NCI-H2227 (cell line): ENCODE measurements at regions not wholly inside any gene's neighbourhood (a gene's known extent, or its start where the extent isn't known, plus 50 kb on each side); places are given as distances from the start of the nearest gene placed in this dataset.
A peak's percentile ranks its signal among the peaks of the same experiment; 100 is the strongest.
"Not testable (repeated sequence)": the region's sequence is repeated elsewhere in the genome, so short reads cannot be mapped to it uniquely, and the experiment has no call there.

ENCODE experiments used
- DNase-seq: peaks from one replicate; lab custom pipeline; 2025; ENCODE audit not compliant: unreplicated experiment; lab: John Stamatoyannopoulos, UW

- DNase-seq = no peak
Observed at GRCh38 chr4:38463268-38463958, 200.6 kb upstream of the KLF3 start.

DNA sequence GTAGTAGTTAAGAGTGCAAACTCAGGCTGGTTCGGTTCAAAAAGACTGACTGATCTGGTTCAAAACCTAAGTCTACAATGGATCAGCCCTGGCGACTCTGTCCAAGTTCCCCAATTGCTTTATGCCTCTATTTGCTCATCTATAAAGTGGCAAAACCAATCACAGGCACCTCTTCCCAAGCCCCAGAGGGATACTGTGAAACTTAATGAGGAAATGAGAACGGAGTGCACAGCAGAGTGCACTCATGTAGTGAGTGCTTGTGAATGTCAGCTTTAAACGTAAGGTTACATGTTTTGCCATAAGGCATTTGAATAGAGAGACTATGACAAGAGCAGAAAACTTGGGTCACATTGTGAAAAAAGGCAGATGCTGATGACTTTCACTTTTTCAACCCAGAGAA lies 199.7 kb upstream of the KLF3 start:
- no peak for DNase-seq

- DNase-seq = no peak
Observed at GRCh38 chr4:38466401-38466800, 197.6 kb upstream of the KLF3 start.

DNA sequence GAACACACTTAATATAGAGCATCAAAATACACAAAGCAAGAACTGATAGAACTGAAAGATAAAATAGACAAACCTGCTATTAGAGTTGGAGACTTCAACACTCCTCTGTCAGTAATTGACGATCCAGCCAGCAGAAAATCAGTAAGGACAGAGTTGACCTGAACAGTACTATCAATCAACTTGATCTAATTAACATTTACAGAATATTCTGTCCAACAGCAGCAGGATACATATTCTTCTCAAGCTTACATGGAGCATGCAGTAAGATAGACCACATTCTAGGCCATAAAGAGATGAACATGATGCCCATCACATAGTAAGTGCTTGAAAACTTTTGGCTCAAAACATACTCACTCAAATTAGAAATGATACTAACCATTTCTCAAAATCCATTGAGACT lies 196.7 kb upstream of the KLF3 start:
- no peak for DNase-seq

GRCh38 chr4:38468339-38468866 lies 195.6 kb upstream of the KLF3 start:
- DNase-seq = no peak

- no peak for DNase-seq
Observed at GRCh38 chr4:38469410-38469809, 194.6 kb upstream of the KLF3 start.

DNA sequence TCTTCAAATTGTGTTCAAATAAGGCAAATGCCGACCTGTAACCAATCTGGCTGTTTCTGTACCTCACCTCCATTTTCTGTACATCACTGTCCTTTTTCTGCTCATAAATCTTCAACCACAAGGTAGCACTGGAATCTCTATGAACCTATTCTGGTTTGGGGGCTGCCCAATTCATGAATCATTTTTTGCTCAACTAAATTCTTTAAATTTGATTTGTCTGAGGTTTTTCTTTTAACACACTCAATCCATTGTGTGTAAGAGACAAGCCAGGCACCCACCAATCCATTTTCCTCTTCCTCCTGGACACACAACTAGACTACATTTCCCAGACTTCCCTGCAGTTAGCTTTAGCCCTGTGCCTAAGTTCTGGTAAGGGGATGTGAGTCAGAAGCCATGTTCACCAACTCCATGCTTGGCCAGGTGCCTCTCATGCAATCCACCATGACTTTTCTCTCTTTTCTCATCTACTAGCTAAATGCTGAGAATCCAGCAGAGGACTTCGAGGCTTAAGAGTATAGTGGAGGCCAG lies 193.2 kb upstream of the KLF3 start:
- no peak for DNase-seq

GRCh38 chr4:38482696-38483095 lies 181.3 kb upstream of the KLF3 start:
- no peak for DNase-seq

GRCh38 chr4:38483628-38484027 lies 180.4 kb upstream of the KLF3 start:
- DNase-seq = not testable (repeated sequence)

DNA sequence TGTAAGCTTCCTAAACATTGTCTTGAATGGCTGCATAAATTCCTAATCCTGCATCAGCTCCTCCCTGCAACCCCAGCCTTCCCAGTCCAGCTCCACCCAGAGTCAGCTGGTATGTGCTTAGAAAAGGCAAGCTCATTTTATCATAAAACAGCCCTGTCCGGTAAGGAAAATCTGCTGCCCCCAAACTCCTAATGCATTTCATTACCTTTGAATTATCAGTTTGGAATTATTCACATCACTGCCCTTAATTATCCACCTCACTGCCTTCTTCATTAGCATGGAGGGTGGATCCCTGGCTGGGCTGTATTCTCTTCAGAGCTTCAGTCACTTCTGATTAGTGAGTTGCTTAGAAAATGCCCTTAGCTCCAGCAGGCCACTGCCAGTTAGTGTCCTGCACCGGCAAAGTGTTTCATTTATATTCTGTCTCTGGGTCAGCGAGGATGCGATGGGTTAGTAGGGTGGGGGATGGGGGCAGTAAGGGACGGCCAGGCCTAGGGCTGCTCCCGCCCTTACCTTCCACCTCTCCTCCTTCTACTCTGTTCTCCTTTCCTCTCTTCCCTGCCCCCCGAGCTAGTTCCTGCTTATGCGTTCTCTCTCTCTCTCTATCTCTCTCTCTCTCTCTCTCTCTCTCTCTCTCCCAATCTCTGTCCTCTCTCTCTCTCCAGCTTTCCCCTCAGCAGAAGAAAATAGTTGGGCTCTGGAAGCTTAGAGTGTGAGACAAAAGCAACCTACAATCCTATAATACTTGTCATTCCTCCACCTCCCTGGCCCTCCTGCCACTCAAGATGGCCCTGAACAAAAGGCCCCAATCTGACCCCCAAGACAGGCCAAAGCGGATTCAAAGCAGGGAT lies 174.8 kb upstream of the KLF3 start:
- DNase-seq = peak; percentile 6

- no peak for DNase-seq
Observed at GRCh38 chr4:38489924-38490639, 173.9 kb upstream of the KLF3 start.

GRCh38 chr4:38490753-38491446 lies 173.1 kb upstream of the KLF3 start:
- DNase-seq = no peak

- DNase-seq = no peak
Observed at GRCh38 chr4:38491854-38492478, 172.0 kb upstream of the KLF3 start.

- DNase-seq = no peak
Observed at GRCh38 chr4:38493066-38493465, 170.9 kb upstream of the KLF3 start.

DNA sequence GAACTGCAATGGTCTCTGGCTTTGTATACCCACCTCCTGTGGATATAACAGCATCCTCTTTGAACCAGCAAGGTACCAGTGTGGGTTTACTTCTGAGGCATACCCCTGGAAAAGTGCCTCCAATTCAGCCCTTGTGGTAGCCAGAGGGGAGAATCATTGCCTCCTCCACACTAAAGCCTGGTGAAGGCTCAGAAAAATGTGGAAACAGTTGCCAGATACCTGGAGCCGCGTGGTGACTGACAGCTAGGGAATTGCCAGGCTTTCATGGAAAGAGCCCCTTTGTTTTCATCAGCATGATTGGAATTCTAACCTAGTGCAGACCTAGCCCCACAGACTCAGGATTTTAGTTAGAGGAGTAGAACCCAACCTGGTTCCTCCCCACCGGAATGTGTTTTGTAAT lies 168.6 kb upstream of the KLF3 start:
- DNase-seq = no peak

GRCh38 chr4:38497121-38497520 lies 166.9 kb upstream of the KLF3 start:
- DNase-seq = no peak

GRCh38 chr4:38499101-38499500 lies 164.9 kb upstream of the KLF3 start:
- DNase-seq = no peak

GRCh38 chr4:38500433-38500832 lies 163.6 kb upstream of the KLF3 start:
- no peak for DNase-seq

- DNase-seq = no peak
Observed at GRCh38 chr4:38501698-38502097, 162.3 kb upstream of the KLF3 start.

- DNase-seq = no peak
Observed at GRCh38 chr4:38503689-38504395, 160.2 kb upstream of the KLF3 start.
